ENCODE measurements at regions not wholly inside any gene's neighbourhood (a gene's known extent, or its start where the extent isn't known, plus 50 kb on each side); places are given as distances from the start of the nearest gene placed in this dataset.

- no peak overlapping the region for H3K4me3 ChIP-seq (ENCODE audit: low read length)
- no peak for DNase-seq (ENCODE audit: low read depth)
- no peak for TF ChIP-seq CTCF (conservative IDR thresholded peaks at IDR 0.05; ENCODE audit: low read length)
Observed at GRCh38 chr15:100806157-100806556, 73.5 kb upstream of the ALDH1A3 start.

- H3K4me3 ChIP-seq (ENCODE audit: low read length) = no peak overlapping the region
- no peak for TF ChIP-seq CTCF (conservative IDR thresholded peaks at IDR 0.05; ENCODE audit: low read length)
Observed at GRCh38 chr15:100807028-100807427, 72.6 kb upstream of the ALDH1A3 start.

GRCh38 chr15:100808691-100809090 lies 70.9 kb upstream of the ALDH1A3 start:
- no peak overlapping the region for H3K4me3 ChIP-seq (ENCODE audit: low read length)
- TF ChIP-seq CTCF (conservative IDR thresholded peaks at IDR 0.05; ENCODE audit: low read length) = no peak
- DNase-seq (ENCODE audit: low read depth) = no peak

More at GRCh38 chr15:100807028-100807427, 72.6 kb upstream of the ALDH1A3 start:
- no peak for DNase-seq (ENCODE audit: low read depth)

- H3K4me3 ChIP-seq (ENCODE audit: low read length) = no peak overlapping the region
- DNase-seq (ENCODE audit: low read depth) = peak; percentile 14
Observed at GRCh38 chr15:100809151-100809550, 70.5 kb upstream of the ALDH1A3 start.

GRCh38 chr15:100809587-100809986 lies 70.0 kb upstream of the ALDH1A3 start:
- no peak for DNase-seq (ENCODE audit: low read depth)
- no peak for TF ChIP-seq CTCF (conservative IDR thresholded peaks at IDR 0.05; ENCODE audit: low read length)

More at GRCh38 chr15:100809151-100809550, 70.5 kb upstream of the ALDH1A3 start:
- no peak for TF ChIP-seq CTCF (conservative IDR thresholded peaks at IDR 0.05; ENCODE audit: low read length)

GRCh38 chr15:100810229-100810628 lies 69.4 kb upstream of the ALDH1A3 start:
- no peak for TF ChIP-seq CTCF (conservative IDR thresholded peaks at IDR 0.05; ENCODE audit: low read length)
- DNase-seq (ENCODE audit: low read depth) = no peak

More at GRCh38 chr15:100809587-100809986, 70.0 kb upstream of the ALDH1A3 start:
- H3K4me3 ChIP-seq (ENCODE audit: low read length) = no peak overlapping the region

GRCh38 chr15:100810831-100811230 lies 68.8 kb upstream of the ALDH1A3 start:
- no peak for TF ChIP-seq CTCF (conservative IDR thresholded peaks at IDR 0.05; ENCODE audit: low read length)
- DNase-seq (ENCODE audit: low read depth) = peak; percentile 56
- no peak overlapping the region for H3K4me3 ChIP-seq (ENCODE audit: low read length)

More at GRCh38 chr15:100810229-100810628, 69.4 kb upstream of the ALDH1A3 start:
- H3K4me3 ChIP-seq (ENCODE audit: low read length) = no peak overlapping the region
